SU-DHL-6 (cell line): ENCODE measurements at regions not wholly inside any gene's neighbourhood (a gene's known extent, or its start where the extent isn't known, plus 50 kb on each side); places are given as distances from the start of the nearest gene placed in this dataset.

ENCODE experiments used
- CTCF ChIP-seq: fragments of 200-600 bp; sonication (generic); IDR thresholded peaks from one replicate; pipeline ENCODE4 v1.5.1; 2017; ENCODE audit warnings: antibody characterized with exemption, mild to moderate bottlenecking, low read length, moderate library complexity; ENCODE audit not compliant: insufficient read depth, poor library complexity, severe bottlenecking
- EZH2phosphoT487 ChIP-seq: fragments of 200-600 bp; sonication (generic), shearing (Covaris generic); conservative IDR thresholded peaks from 2 replicates; pipeline ENCODE4 v1.6.1; 2018; ENCODE audit warnings: mild to moderate bottlenecking, antibody characterized with exemption, low read length, moderate library complexity, mixed read lengths

DNA sequence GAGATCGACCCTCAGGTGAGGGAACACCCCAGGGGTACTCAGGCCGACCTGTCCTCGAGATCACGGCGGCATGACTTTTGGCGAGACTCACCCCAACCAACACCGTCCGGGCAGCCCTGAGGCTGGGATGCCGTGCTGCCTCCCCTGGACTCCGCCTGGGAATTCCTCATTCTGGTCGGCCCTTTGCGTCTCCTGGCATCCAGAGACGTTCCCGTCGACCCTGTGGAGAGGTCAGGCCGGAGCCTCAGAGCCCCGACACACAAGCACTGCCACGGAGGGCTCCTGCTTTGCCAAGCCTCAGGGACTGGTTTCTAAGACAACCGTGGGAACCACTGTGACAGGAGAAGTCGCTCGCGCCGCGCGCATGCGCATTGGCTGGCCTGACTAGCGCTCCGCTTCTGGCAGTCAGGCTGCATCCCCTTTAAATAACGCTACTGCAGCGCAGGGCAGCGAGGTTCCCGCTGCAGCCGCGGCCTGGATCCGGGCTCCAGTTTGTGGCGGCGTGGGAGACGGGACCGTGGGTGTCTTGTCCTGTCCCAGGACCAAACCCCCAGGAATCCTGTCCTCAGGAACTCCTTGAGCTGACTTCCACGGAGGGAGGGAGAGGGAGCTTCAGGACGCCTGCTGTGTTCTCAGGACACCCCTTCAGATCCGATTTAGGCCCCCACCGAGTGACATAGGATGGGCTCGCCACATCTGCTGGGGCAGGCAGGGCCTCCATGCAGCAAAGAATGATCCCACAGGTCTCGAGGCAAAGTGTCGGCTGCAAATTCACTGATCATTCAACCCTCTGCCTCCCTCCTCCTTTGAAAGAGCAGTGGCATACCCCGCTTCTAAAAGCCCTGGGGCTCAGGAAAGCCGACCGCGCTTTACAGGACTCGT, 163.2 kb upstream of the ZNF337 start:
- TF ChIP-seq CTCF (no peak), EZH2phosphoT487 (no peak)
